SIG-M5 treated with dmso at 0.1 percent for 504 hours (cell line): ENCODE measurements at regions not wholly inside any gene's neighbourhood (a gene's known extent, or its start where the extent isn't known, plus 50 kb on each side); places are given as distances from the start of the nearest gene placed in this dataset.

Source experiments
- DNase-seq: peaks from one replicate; lab custom pipeline; 2025; ENCODE audit not compliant: unreplicated experiment; lab: John Stamatoyannopoulos, UW

GRCh38 chr11:116643521-116643920 is 129.3 kb downstream of the BUD13 start:
- DNase-seq = no peak

GRCh38 chr11:116642902-116643301 is 129.9 kb downstream of the BUD13 start:
- DNase-seq = no peak

- DNase-seq = no peak
These were observed 130.3 kb downstream of the BUD13 start for GRCh38 chr11:116642481-116642880.

GRCh38 chr11:116641561-116642045 is 131.2 kb downstream of the BUD13 start:
- DNase-seq = no peak

- DNase-seq = no peak
These were observed 132.0 kb downstream of the BUD13 start for GRCh38 chr11:116640641-116641402.

- no peak for DNase-seq
These were observed 134.3 kb downstream of the BUD13 start for GRCh38 chr11:116638463-116638862.

GRCh38 chr11:116637766-116638165 is 135.0 kb downstream of the BUD13 start:
- no peak for DNase-seq

- no peak for DNase-seq
These were observed 136.4 kb downstream of the BUD13 start for GRCh38 chr11:116636341-116636929.

GRCh38 chr11:116631201-116631600 is 141.6 kb downstream of the BUD13 start:
- no peak for DNase-seq

- no peak for DNase-seq
These were observed 154.3 kb downstream of the BUD13 start for GRCh38 chr11:116618461-116618860.

- no peak for DNase-seq
These were observed 157.4 kb downstream of the BUD13 start for GRCh38 chr11:116615211-116615865.

- DNase-seq = no peak
These were observed 158.2 kb downstream of the BUD13 start for GRCh38 chr11:116614306-116615210.

- DNase-seq = no peak
These were observed 159.4 kb downstream of the BUD13 start for GRCh38 chr11:116613206-116613875.

GRCh38 chr11:116611998-116612620 is 160.7 kb downstream of the BUD13 start:
- DNase-seq = no peak

GRCh38 chr11:116610190-116610589 is 162.6 kb downstream of the BUD13 start:
- no peak for DNase-seq

GRCh38 chr11:116607027-116607426 is 165.8 kb downstream of the BUD13 start:
- DNase-seq = no peak

GRCh38 chr11:116605543-116606459 is 167.0 kb downstream of the BUD13 start:
- DNase-seq = no peak

- DNase-seq = no peak
These were observed 169.0 kb downstream of the BUD13 start for GRCh38 chr11:116603728-116604323.

- no peak for DNase-seq
These were observed 170.2 kb downstream of the BUD13 start for GRCh38 chr11:116602637-116602942.
